Lower leg skin (tissue), 3 donors: ENCODE measurements at regions not wholly inside any gene's neighbourhood (a gene's known extent, or its start where the extent isn't known, plus 50 kb on each side); places are given as distances from the start of the nearest gene placed in this dataset.

ENCODE experiments used
- CTCF ChIP-seq, 3 donors: fragments of 450-650 bp; IDR thresholded peaks; one replicate each; pipeline ENCODE4 v1.5.1; 2016; ENCODE audit warnings: antibody characterized with exemption in 3 of 3, mild to moderate bottlenecking in 3 of 3, moderate library complexity in 2 of 3
- POLR2A ChIP-seq, 2 donors: fragments of 450-650 bp; IDR thresholded peaks; one replicate each; pipeline ENCODE4 v1.6.1; 2016 to 2017; ENCODE audit warnings: antibody characterized with exemption in 2 of 2, mild to moderate bottlenecking in 1 of 2, moderate library complexity in 1 of 2

- no peak for TF ChIP-seq POLR2A (IDR thresholded peaks at IDR 0.05)
- no peak for TF ChIP-seq CTCF (IDR thresholded peaks at IDR 0.05)
These were observed 59.0 kb upstream of the RBFOX3 start for GRCh38 chr17:79669861-79670260.
